HepG2 (cell line): ENCODE measurements at regions not wholly inside any gene's neighbourhood (a gene's known extent, or its start where the extent isn't known, plus 50 kb on each side); places are given as distances from the start of the nearest gene placed in this dataset.
A peak's percentile ranks its signal among the peaks of the same experiment; 100 is the strongest.

Source experiments
- ATAC-seq: fragments of 200-7000 bp; cut with Tn5 transposase; 3 replicates; pipeline ENCODE4 v1.9.1; 2020; ENCODE audit warnings: mild to moderate bottlenecking, moderate library complexity
- BruUV-seq: library from RNA; stranded (reverse); fragments of 400-500 nt; replicated peaks from 2 replicates; lab custom pipeline; 2021; lab: Mats Ljungman, UMichigan
- CTCF ChIA-PET: fragments of 300-600 bp; formaldehyde crosslinking; extraction: SDS; loops from one replicate; lab custom pipeline; 2021; ENCODE audit warnings: low total read pairs, inconsistent platforms, low intra/inter-chr PET ratio; lab: Yijun Ruan, JAX
- POLR2A ChIA-PET: fragments of 350-600 bp; sonication (Branson Sonifier 250); formaldehyde crosslinking; loops from one replicate; lab custom pipeline; 2020; ENCODE audit warnings: antibody characterized with exemption, inconsistent platforms; lab: Yijun Ruan, JAX
- DNase-seq: peaks from one replicate; pipeline ENCODE4 v3.0.0-alpha.2; 2015; ENCODE audit warnings: low spot score
- FAIRE-seq: peaks from 3 replicates; lab custom pipeline; 2011; peaks lifted over from hg19 to GRCh38; lab: Jason Lieb, UNC
- H2AFZ ChIP-seq: one replicate; pipeline ENCODE4 v1.6.1; 2011; ENCODE audit warnings: low read length, inconsistent platforms
- H3K27ac ChIP-seq: fragments of 300-600 bp; 3 replicates; pipeline ENCODE4 v1.8.0; 2011; ENCODE audit warnings: mixed run types, mild to moderate bottlenecking, mixed read lengths, low read length, inconsistent platforms; ENCODE audit not compliant: insufficient read depth; ENCODE audit errors: extremely low read length
- H3K27me3 ChIP-seq, 2 experiments: fragments of 200-600 bp in 1 of 2; 2 replicates in 1 of 2; 3 replicates in 1 of 2; pipeline versions ENCODE4 v1.6.0 to v1.8.0; 2011; ENCODE audit warnings: low read length in 2 of 2, mild to moderate bottlenecking in 2 of 2, moderate library complexity in 2 of 2, inconsistent platforms in 1 of 2; ENCODE audit not compliant: insufficient read depth in 2 of 2, control insufficient read depth in 1 of 2
- H3K36me3 ChIP-seq, 2 experiments: fragments of 200-600 bp in 1 of 2; replicated peaks in 1 of 2; 2 replicates in 1 of 2; 3 replicates in 1 of 2; pipeline versions ENCODE4 v1.5.1 to v1.8.0; 2011; ENCODE audit warnings: low read length in 2 of 2, inconsistent platforms in 1 of 2; ENCODE audit not compliant: insufficient read depth in 2 of 2, control insufficient read depth in 1 of 2
- H3K4me1 ChIP-seq: 2 replicates; pipeline ENCODE4 v1.5.1; 2012; ENCODE audit warnings: low read length, inconsistent platforms; ENCODE audit not compliant: insufficient read depth
- H3K4me2 ChIP-seq: 2 replicates; pipeline ENCODE4 v1.6.0; 2011; ENCODE audit warnings: low read depth, low read length, inconsistent platforms
- H3K4me3 ChIP-seq, 3 experiments: fragments of 200-600 bp in 1 of 3; sonication (generic), shearing (Covaris generic) in 1 of 3; replicated peaks in 1 of 3; 2 replicates each; pipeline ENCODE4 v1.5.1; 2011 to 2016; ENCODE audit warnings: low read length in 3 of 3, inconsistent platforms in 2 of 3, low read depth in 2 of 3, mild to moderate bottlenecking in 2 of 3, control low read depth in 1 of 3, mixed read lengths in 1 of 3; ENCODE audit not compliant: insufficient read depth in 1 of 3
- H3K79me2 ChIP-seq: one replicate; pipeline ENCODE4 v1.6.1; 2011; ENCODE audit warnings: low read length, inconsistent platforms; ENCODE audit not compliant: insufficient read depth
- H3K9ac ChIP-seq: 2 replicates; pipeline ENCODE4 v1.6.0; 2011; ENCODE audit warnings: mild to moderate bottlenecking, low read depth, low read length, inconsistent platforms; ENCODE audit not compliant: insufficient read depth
- H3K9me3 ChIP-seq: 2 replicates; pipeline ENCODE4 v1.5.1; 2012; ENCODE audit warnings: mild to moderate bottlenecking, low read length
- H4K20me1 ChIP-seq: 2 replicates; pipeline ENCODE4 v1.6.0; 2011; ENCODE audit warnings: inconsistent platforms, mild to moderate bottlenecking, low read length, moderate library complexity; ENCODE audit not compliant: insufficient read depth
- PCBP1 ChIP-seq: fragments of 200-400 bp; formaldehyde crosslinking; IDR thresholded peaks from 2 replicates; pipeline ENCODE4 v1.6.1; 2017; ENCODE audit warnings: mild to moderate bottlenecking, low read depth, low read length, borderline replicate concordance
- ZFP36 ChIP-seq: fragments of 150-350 bp; IDR thresholded peaks from 2 replicates; pipeline ENCODE4 v1.6.1; 2018; ENCODE audit warnings: borderline replicate concordance, low read length, low read depth; ENCODE audit not compliant: partially characterized antibody
- ZNF263 ChIP-seq: sonication (generic); formaldehyde crosslinking; IDR thresholded peaks from 2 replicates; pipeline ENCODE4 v1.4.0; 2020; ENCODE audit warnings: missing genetic modification reagents
- WGBS: methylation state at CpG from one replicate; pipeline ENCODE4 v1.1.6; 2017; ENCODE audit warnings: low lambda C conversion rate; 5-methylcytosine and 5-hydroxymethylcytosine counted together
- in situ Hi-C: cut with HindIII; loops from 2 replicates; pipeline ENCODE4 v1.10.0; 2017; ENCODE audit warnings: low pct_unique_long_range_greater_than_20kb; ENCODE audit not compliant: extremely low pct_ligation_motif_present
- intact Hi-C: fragments of 100-400 bp; cut with micrococcal nuclease; formaldehyde crosslinking; loops from one replicate; pipeline ENCODE4 v1.10.0; 2022; ENCODE audit not compliant: unreplicated experiment
- TF ChIP-seq, protein P1 (sequence below): sonication (generic); formaldehyde crosslinking; IDR thresholded peaks from 2 replicates; pipeline ENCODE4 v1.4.0; 2020; ENCODE audit warnings: mild to moderate bottlenecking, missing genetic modification reagents, borderline replicate concordance
- TF ChIP-seq, protein P2 (sequence below), 2 experiments: fragments of 450-650 bp in 1 of 2; sonication (generic) in 1 of 2; formaldehyde crosslinking in 1 of 2; IDR thresholded peaks; 2 replicates each; pipeline versions ENCODE4 v1.6.1 to v1.8.0; 2016 to 2022; ENCODE audit warnings: antibody characterized with exemption in 1 of 2, mild to moderate bottlenecking in 1 of 2, missing genetic modification reagents in 1 of 2
- TF ChIP-seq, protein P3 (sequence below): sonication (generic); formaldehyde crosslinking; IDR thresholded peaks from 2 replicates; pipeline ENCODE4 v1.5.0; 2020; ENCODE audit warnings: mild to moderate bottlenecking, missing genetic modification reagents
- TF ChIP-seq, protein P4 (sequence below): IDR thresholded peaks from 2 replicates; pipeline ENCODE4 v1.6.1; 2016; ENCODE audit warnings: control low read depth

DNA sequence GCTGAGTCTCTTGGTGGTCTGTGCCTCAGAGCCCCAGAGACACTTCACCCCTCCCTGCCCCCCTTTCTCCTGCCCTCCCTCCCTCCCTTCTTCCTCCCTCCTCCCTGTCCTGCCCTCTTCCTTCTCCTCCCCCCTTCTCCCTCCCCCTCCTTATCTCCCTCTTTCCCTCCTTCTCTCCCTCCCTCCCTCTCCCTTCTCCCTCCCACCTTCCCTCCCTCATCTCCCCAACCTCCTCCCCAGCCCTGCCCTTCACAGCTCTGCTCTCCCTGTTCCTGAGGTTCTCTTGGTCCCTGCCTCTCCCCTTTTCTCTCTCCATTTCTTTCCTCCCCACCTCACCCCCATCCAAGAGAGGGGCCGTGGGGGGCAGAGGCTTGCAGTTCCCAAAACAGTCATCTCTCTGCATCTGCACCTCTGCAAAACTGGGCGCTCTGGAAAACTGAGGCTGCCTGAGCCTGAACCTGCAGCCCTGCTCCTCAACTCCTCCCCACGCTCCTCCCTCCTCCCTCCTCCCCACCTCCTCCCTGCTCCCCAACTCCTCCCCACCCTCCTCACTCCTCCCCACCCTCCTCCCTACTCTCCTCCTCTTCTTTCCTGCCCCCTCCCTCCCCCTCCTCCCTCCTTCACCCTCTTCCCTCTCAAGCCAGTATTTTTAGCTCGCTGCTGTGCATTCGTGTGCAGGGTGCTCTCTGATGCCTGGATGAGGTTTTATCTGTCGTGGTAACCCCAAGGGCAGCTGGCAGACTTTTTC, 219.1 kb downstream of the C9orf50 start:
- FAIRE-seq, result no peak
- 37% methylated on average over 6 of the region's 6 CpGs for WGBS
- Histone ChIP-seq H2AFZ (no peak overlapping the region), H3K9ac (no peak overlapping the region), H3K4me1 (peaks cover 72% of the 10 kb centered on the region), H3K79me2 (no peaks in the 10 kb centered on the region), H3K27ac (no peak overlapping the region), H3K27me3 (peaks cover 19 to 58% of the 10 kb centered on the region in 2 experiments), H3K4me2 (no peak overlapping the region), H3K4me3 (no peak overlapping the region), H3K36me3 (no peaks in the 10 kb centered on the region), H4K20me1 (no peaks in the 10 kb centered on the region), H3K9me3 (no peaks in the 10 kb centered on the region)
- no TSS peak for BruUV-seq
- in situ Hi-C loops, result no loop called here
- intact Hi-C loops, result no loop called here
- ChIA-PET CTCF (no interaction called here), POLR2A (interaction anchor here (0.6 kb wide), 1 partner anchor 231 kb away, joined by 4 read pairs; no protein-coding TSS in a partner anchor)
- no peak for ATAC-seq
- no peak for DNase-seq
- TF ChIP-seq PCBP1, result 0 out of 2 replicates have a peak, but pooled peaks have one; percentile 30
- TF ChIP-seq, protein P1, sequence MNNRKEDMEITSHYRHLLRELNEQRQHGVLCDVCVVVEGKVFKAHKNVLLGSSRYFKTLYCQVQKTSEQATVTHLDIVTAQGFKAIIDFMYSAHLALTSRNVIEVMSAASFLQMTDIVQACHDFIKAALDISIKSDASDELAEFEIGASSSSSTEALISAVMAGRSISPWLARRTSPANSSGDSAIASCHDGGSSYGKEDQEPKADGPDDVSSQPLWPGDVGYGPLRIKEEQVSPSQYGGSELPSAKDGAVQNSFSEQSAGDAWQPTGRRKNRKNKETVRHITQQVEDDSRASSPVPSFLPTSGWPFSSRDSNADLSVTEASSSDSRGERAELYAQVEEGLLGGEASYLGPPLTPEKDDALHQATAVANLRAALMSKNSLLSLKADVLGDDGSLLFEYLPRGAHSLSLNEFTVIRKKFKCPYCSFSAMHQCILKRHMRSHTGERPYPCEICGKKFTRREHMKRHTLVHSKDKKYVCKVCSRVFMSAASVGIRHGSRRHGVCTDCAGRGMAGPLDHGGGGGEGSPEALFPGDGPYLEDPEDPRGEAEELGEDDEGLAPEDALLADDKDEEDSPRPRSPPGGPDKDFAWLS (CRISPR knock-in tag), result no peak
- no peak for TF ChIP-seq ZFP36
- TF ChIP-seq, protein P2, sequence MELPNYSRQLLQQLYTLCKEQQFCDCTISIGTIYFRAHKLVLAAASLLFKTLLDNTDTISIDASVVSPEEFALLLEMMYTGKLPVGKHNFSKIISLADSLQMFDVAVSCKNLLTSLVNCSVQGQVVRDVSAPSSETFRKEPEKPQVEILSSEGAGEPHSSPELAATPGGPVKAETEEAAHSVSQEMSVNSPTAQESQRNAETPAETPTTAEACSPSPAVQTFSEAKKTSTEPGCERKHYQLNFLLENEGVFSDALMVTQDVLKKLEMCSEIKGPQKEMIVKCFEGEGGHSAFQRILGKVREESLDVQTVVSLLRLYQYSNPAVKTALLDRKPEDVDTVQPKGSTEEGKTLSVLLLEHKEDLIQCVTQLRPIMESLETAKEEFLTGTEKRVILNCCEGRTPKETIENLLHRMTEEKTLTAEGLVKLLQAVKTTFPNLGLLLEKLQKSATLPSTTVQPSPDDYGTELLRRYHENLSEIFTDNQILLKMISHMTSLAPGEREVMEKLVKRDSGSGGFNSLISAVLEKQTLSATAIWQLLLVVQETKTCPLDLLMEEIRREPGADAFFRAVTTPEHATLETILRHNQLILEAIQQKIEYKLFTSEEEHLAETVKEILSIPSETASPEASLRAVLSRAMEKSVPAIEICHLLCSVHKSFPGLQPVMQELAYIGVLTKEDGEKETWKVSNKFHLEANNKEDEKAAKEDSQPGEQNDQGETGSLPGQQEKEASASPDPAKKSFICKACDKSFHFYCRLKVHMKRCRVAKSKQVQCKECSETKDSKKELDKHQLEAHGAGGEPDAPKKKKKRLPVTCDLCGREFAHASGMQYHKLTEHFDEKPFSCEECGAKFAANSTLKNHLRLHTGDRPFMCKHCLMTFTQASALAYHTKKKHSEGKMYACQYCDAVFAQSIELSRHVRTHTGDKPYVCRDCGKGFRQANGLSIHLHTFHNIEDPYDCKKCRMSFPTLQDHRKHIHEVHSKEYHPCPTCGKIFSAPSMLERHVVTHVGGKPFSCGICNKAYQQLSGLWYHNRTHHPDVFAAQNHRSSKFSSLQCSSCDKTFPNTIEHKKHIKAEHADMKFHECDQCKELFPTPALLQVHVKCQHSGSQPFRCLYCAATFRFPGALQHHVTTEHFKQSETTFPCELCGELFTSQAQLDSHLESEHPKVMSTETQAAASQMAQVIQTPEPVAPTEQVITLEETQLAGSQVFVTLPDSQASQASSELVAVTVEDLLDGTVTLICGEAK (IDR thresholded peaks at IDR 0.05), result no peak
- TF ChIP-seq, protein P2 (CRISPR knock-in tag; IDR thresholded peaks at IDR 0.05), result no peak
- TF ChIP-seq, protein P3, sequence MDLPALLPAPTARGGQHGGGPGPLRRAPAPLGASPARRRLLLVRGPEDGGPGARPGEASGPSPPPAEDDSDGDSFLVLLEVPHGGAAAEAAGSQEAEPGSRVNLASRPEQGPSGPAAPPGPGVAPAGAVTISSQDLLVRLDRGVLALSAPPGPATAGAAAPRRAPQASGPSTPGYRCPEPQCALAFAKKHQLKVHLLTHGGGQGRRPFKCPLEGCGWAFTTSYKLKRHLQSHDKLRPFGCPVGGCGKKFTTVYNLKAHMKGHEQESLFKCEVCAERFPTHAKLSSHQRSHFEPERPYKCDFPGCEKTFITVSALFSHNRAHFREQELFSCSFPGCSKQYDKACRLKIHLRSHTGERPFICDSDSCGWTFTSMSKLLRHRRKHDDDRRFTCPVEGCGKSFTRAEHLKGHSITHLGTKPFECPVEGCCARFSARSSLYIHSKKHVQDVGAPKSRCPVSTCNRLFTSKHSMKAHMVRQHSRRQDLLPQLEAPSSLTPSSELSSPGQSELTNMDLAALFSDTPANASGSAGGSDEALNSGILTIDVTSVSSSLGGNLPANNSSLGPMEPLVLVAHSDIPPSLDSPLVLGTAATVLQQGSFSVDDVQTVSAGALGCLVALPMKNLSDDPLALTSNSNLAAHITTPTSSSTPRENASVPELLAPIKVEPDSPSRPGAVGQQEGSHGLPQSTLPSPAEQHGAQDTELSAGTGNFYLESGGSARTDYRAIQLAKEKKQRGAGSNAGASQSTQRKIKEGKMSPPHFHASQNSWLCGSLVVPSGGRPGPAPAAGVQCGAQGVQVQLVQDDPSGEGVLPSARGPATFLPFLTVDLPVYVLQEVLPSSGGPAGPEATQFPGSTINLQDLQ (CRISPR knock-in tag), result no peak
- 0 out of 2 replicates have a peak, but pooled peaks have one; percentile 64 for TF ChIP-seq ZNF263
- TF ChIP-seq, protein P4, sequence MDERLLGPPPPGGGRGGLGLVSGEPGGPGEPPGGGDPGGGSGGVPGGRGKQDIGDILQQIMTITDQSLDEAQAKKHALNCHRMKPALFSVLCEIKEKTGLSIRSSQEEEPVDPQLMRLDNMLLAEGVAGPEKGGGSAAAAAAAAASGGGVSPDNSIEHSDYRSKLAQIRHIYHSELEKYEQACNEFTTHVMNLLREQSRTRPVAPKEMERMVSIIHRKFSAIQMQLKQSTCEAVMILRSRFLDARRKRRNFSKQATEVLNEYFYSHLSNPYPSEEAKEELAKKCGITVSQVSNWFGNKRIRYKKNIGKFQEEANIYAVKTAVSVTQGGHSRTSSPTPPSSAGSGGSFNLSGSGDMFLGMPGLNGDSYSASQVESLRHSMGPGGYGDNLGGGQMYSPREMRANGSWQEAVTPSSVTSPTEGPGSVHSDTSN (CRISPR knock-in tag), result no peak
